ENCODE measurements at regions not wholly inside any gene's neighbourhood (a gene's known extent, or its start where the extent isn't known, plus 50 kb on each side); places are given as distances from the start of the nearest gene placed in this dataset.

DNA sequence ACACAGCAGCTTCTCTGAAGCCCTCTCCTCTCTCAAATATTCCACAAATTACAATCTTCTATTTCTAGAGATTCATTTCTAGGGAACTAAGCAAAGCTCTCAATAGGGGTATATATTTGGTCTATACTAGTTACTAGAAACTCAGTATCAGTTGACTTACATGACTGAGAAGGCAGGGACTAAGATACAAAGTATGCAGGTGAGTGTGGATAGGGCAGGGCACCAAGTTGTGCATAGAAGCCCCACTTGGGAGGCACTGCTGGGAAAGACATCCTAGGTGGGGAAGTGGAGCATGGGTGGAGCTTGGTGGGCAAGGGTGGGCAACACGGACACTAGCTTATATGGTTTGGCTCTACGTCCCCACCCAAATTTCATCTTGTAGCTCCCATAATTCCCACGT, 148.1 kb upstream of the RASA1 start:
- TF ChIP-seq, protein P1, sequence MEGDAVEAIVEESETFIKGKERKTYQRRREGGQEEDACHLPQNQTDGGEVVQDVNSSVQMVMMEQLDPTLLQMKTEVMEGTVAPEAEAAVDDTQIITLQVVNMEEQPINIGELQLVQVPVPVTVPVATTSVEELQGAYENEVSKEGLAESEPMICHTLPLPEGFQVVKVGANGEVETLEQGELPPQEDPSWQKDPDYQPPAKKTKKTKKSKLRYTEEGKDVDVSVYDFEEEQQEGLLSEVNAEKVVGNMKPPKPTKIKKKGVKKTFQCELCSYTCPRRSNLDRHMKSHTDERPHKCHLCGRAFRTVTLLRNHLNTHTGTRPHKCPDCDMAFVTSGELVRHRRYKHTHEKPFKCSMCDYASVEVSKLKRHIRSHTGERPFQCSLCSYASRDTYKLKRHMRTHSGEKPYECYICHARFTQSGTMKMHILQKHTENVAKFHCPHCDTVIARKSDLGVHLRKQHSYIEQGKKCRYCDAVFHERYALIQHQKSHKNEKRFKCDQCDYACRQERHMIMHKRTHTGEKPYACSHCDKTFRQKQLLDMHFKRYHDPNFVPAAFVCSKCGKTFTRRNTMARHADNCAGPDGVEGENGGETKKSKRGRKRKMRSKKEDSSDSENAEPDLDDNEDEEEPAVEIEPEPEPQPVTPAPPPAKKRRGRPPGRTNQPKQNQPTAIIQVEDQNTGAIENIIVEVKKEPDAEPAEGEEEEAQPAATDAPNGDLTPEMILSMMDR (IDR thresholded peaks at IDR 0.05; ENCODE audit: insufficient read depth, low read length, poor library complexity, severe bottlenecking) = no peak
- TF ChIP-seq EZH2phosphoT487 (conservative IDR thresholded peaks at IDR 0.05; ENCODE audit: low read length) = no peak
- Histone ChIP-seq H4K20me1 (ENCODE audit: low read depth, low read length) (no peaks in the 10 kb centered on the region), H3K27ac (ENCODE audit: low read depth, low read length) (no peak overlapping the region), H2AFZ (ENCODE audit: low read depth, low read length, severe bottlenecking) (no peak overlapping the region), H3K9me2 (replicated peaks; ENCODE audit: insufficient read depth, low read length) (no peaks in the 10 kb centered on the region), H3K79me2 (ENCODE audit: insufficient read depth, low read length) (no peaks in the 10 kb centered on the region), H3K9me3 (ENCODE audit: insufficient read depth, low read length) (no peaks in the 10 kb centered on the region), H3F3A (ENCODE audit: insufficient read depth) (no peaks in the 10 kb centered on the region), H3K4me3 (ENCODE audit: insufficient read depth, low read length, poor library complexity, severe bottlenecking) (no peak overlapping the region), H3K36me3 (ENCODE audit: low read length) (no peaks in the 10 kb centered on the region), H3K4me2 (ENCODE audit: low read depth, low read length, poor library complexity, severe bottlenecking) (no peak overlapping the region), H3K27me3 (ENCODE audit: low read length) (no peaks in the 10 kb centered on the region), H3K9ac (ENCODE audit: low read length) (no peak overlapping the region)

DNA sequence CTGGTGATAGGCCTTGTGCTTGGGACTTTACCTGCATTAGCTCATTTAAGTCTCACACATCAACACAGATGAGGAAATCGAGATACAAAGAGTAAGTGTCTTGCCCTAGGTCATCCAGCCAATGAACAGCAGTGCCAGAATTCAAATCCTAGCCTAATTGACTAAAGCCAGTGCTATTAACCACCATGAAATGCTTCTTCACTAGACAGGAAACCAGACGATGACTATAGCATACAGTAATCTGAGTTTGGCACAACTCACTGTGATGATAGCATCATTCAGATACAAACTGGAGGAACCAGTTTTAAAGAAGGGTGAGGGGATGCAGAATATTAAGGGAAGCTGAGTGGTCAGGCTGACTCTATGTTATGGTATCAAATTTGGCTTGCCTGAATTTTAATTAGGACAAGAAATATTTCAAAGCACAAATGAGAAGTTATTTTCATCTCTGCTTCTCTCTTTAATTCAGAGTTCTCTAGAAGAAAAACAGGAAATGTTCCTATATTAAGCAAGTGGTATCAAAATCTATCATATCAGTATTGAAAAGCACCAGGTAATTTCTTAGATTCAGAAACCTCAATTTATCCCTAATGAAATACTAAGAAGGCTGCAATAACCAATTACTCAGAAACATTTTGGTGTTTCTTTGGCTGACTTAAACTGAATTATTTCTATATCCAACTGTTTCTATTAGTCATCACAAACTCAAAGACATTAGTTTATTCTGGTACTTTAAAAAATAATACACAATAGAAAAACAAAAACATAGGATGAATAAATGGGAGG, 147.0 kb upstream of the RASA1 start:
- H4K20me1 ChIP-seq (ENCODE audit: low read depth, low read length) = no peaks in the 10 kb centered on the region
- no peak overlapping the region for H3K27ac ChIP-seq (ENCODE audit: low read depth, low read length)
- H3K9ac ChIP-seq (ENCODE audit: low read length) = no peak overlapping the region
- H3F3A ChIP-seq (ENCODE audit: insufficient read depth) = no peaks in the 10 kb centered on the region
- no peak overlapping the region for H3K4me3 ChIP-seq (ENCODE audit: insufficient read depth, low read length, poor library complexity, severe bottlenecking)
- no peaks in the 10 kb centered on the region for H3K9me3 ChIP-seq (ENCODE audit: insufficient read depth, low read length)
- TF ChIP-seq EZH2phosphoT487 (conservative IDR thresholded peaks at IDR 0.05; ENCODE audit: low read length) = no peak
- TF ChIP-seq, protein P1 (IDR thresholded peaks at IDR 0.05; ENCODE audit: insufficient read depth, low read length, poor library complexity, severe bottlenecking) = no peak
- H3K79me2 ChIP-seq (ENCODE audit: insufficient read depth, low read length) = no peaks in the 10 kb centered on the region
- H3K9me2 ChIP-seq (replicated peaks; ENCODE audit: insufficient read depth, low read length) = no peaks in the 10 kb centered on the region
- H3K4me2 ChIP-seq (ENCODE audit: low read depth, low read length, poor library complexity, severe bottlenecking) = peak overlapping the region; percentile 13
- no peaks in the 10 kb centered on the region for H3K36me3 ChIP-seq (ENCODE audit: low read length)
- H2AFZ ChIP-seq (ENCODE audit: low read depth, low read length, severe bottlenecking) = no peak overlapping the region
- no peaks in the 10 kb centered on the region for H3K27me3 ChIP-seq (ENCODE audit: low read length)

DNA sequence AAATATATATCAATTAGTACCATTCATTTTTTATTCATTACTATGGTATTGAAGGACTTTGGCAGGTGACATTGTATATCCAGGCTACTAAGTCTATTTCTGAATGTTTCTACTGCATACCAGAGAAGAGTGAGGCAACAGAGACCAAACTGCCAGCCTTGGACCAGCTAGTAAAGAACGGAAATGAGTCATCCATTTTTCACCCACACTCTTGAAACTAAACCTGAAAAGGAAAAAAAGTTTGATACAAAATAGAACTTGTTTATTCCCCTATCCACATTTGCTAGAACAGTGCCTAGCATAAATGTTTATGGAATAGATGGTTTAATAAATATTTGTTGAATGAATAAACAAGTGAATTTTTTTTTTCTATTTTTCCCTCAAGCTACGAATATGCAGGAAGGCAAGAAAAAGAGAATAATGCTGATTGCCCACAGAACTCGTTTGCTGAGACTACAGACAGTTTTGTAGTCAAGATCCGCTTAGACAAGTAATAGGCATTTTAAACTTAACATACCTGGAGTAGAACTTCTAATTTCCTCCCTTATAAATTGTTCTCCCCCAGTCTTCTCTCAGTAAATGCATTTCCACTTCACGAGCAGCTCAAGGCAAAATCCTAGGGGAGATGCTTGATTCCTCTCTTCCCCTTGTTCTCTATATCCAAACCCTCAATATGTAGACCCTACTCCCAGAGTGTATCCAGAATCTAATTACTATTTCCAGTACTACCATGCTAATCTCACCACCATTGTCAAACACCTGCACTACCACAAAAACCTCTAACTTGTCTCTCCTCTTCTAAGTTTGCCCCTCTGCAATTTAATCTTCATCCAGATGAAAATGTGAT, 146.2 kb upstream of the RASA1 start:
- Histone ChIP-seq H3K9ac (ENCODE audit: low read length) (no peak overlapping the region), H3F3A (ENCODE audit: insufficient read depth) (no peaks in the 10 kb centered on the region), H3K27me3 (ENCODE audit: low read length) (no peaks in the 10 kb centered on the region)

More for the DNA sequence above, 146.2 kb upstream of the RASA1 start:
- Histone ChIP-seq H3K27ac (ENCODE audit: low read depth, low read length) (no peak overlapping the region), H3K79me2 (ENCODE audit: insufficient read depth, low read length) (no peaks in the 10 kb centered on the region), H4K20me1 (ENCODE audit: low read depth, low read length) (no peaks in the 10 kb centered on the region), H3K4me2 (ENCODE audit: low read depth, low read length, poor library complexity, severe bottlenecking) (peak overlapping the region; percentile 13), H3K4me3 (ENCODE audit: insufficient read depth, low read length, poor library complexity, severe bottlenecking) (no peak overlapping the region), H3K36me3 (ENCODE audit: low read length) (no peaks in the 10 kb centered on the region), H2AFZ (ENCODE audit: low read depth, low read length, severe bottlenecking) (no peak overlapping the region), H3K9me2 (replicated peaks; ENCODE audit: insufficient read depth, low read length) (no peaks in the 10 kb centered on the region), H3K9me3 (ENCODE audit: insufficient read depth, low read length) (no peaks in the 10 kb centered on the region)
- TF ChIP-seq EZH2phosphoT487 (conservative IDR thresholded peaks at IDR 0.05; ENCODE audit: low read length) = no peak
- TF ChIP-seq, protein P1 (IDR thresholded peaks at IDR 0.05; ENCODE audit: insufficient read depth, low read length, poor library complexity, severe bottlenecking) = no peak
